ENCODE measurements at regions not wholly inside any gene's neighbourhood (a gene's known extent, or its start where the extent isn't known, plus 50 kb on each side); places are given as distances from the start of the nearest gene placed in this dataset.
"Not testable (repeated sequence)": the region's sequence is repeated elsewhere in the genome, so short reads cannot be mapped to it uniquely, and the experiment has no call there.

GRCh38 chr20:22823119-22823518, 212.0 kb upstream of the SSTR4 start:
- DNase-seq, result no peak

- DNase-seq, result no peak
Observed at GRCh38 chr20:22824077-22824476, 211.0 kb upstream of the SSTR4 start.

- DNase-seq, result no peak
Observed at GRCh38 chr20:22825076-22825475, 210.0 kb upstream of the SSTR4 start.

- DNase-seq, result no peak
Observed at GRCh38 chr20:22825546-22825945, 209.6 kb upstream of the SSTR4 start.

- no peak for DNase-seq
Observed at GRCh38 chr20:22826306-22827230, 208.5 kb upstream of the SSTR4 start.

GRCh38 chr20:22827916-22828315, 207.2 kb upstream of the SSTR4 start:
- DNase-seq, result no peak

GRCh38 chr20:22829356-22829755, 205.8 kb upstream of the SSTR4 start:
- DNase-seq, result no peak

GRCh38 chr20:22830138-22830537, 205.0 kb upstream of the SSTR4 start:
- DNase-seq, result no peak

- DNase-seq, result not testable (repeated sequence)
Observed at GRCh38 chr20:22830715-22831114, 204.4 kb upstream of the SSTR4 start.

- no peak for DNase-seq
Observed at GRCh38 chr20:22833851-22834250, 201.3 kb upstream of the SSTR4 start.

- DNase-seq, result no peak
Observed at GRCh38 chr20:22834651-22835256, 200.4 kb upstream of the SSTR4 start.

GRCh38 chr20:22836211-22836610, 198.9 kb upstream of the SSTR4 start:
- DNase-seq, result no peak

- no peak for DNase-seq
Observed at GRCh38 chr20:22836877-22837276, 198.2 kb upstream of the SSTR4 start.

GRCh38 chr20:22838001-22838400, 197.1 kb upstream of the SSTR4 start:
- no peak for DNase-seq

GRCh38 chr20:22841846-22842245, 193.3 kb upstream of the SSTR4 start:
- DNase-seq, result no peak

- DNase-seq, result no peak
Observed at GRCh38 chr20:22842793-22843192, 192.3 kb upstream of the SSTR4 start.

- DNase-seq, result no peak
Observed at GRCh38 chr20:22844959-22845358, 190.2 kb upstream of the SSTR4 start.

GRCh38 chr20:22846863-22847262, 188.2 kb upstream of the SSTR4 start:
- no peak for DNase-seq

- no peak for DNase-seq
Observed at GRCh38 chr20:22848364-22848763, 186.7 kb upstream of the SSTR4 start.

GRCh38 chr20:22851679-22852346, 183.3 kb upstream of the SSTR4 start:
- DNase-seq, result not testable (repeated sequence)

- no peak for DNase-seq
Observed at GRCh38 chr20:22861231-22861980, 173.7 kb upstream of the SSTR4 start.

- DNase-seq, result no peak
Observed at GRCh38 chr20:22861990-22862389, 173.1 kb upstream of the SSTR4 start.

GRCh38 chr20:22862671-22863230, 172.4 kb upstream of the SSTR4 start:
- DNase-seq, result no peak

Measured in NCI-H187 (cell line).